ENCODE measurements at regions not wholly inside any gene's neighbourhood (a gene's known extent, or its start where the extent isn't known, plus 50 kb on each side); places are given as distances from the start of the nearest gene placed in this dataset.

DNA sequence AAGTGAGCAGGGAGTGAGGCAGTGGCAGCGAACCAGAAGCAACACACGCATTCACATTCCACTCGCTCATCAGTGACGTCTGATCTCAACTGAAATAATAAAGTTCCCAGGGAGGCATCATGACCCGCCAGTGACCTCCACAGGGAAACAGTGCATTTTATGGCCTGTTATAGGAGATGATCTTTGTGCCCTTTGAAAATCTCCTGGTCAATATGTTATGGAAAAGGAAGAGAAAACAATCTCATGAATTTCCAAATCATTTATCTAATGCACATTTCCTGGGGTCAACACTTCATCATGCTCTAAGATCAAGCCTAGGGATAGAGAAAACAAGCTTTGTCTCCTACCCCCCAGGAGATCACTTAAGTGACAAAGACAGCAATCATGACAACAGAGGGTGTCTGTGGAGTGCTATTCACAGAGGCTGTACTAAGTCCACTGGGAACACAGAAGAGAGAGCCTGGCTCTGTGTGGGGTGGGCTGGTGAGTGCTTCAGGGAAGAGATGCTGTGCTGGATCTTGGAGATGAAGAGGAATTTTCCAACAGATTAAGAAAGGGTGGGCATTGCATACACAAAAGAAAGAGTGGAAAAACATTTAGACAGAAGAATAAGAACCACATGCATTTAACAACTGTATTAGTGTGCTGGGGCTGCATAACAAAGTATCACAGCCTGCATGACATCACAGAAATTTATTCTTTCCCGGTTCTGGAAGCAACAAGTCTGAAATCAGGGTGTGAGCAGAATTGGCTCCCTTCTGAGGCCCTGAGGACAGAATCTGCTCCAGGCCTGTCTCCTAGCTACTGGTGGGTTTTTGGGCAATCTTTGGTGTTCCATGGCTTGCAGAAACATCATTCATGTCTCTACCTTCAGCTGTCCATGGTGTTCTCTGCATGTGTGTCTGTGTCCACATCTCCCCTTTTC lies 613.9 kb upstream of the IGFBP3 start:
- no peak overlapping the region for H3K4me3 ChIP-seq (ENCODE audit: low read length, poor library complexity, severe bottlenecking)
- H3F3A ChIP-seq (ENCODE audit: low read depth) = no peaks in the 10 kb centered on the region
- H3K9me3 ChIP-seq (ENCODE audit: insufficient read depth, low read depth, low read length) = no peaks in the 10 kb centered on the region; the same call in 1 of the 2 replicates
- H2AFZ ChIP-seq (ENCODE audit: low read length) = no peak overlapping the region
- no peaks in the 10 kb centered on the region for H3K9me2 ChIP-seq (replicated peaks; ENCODE audit: low read depth, low read length)
- H3K4me1 ChIP-seq (ENCODE audit: insufficient read depth, low read length, poor library complexity, severe bottlenecking) = no peaks in the 10 kb centered on the region
- TF ChIP-seq EZH2phosphoT487 (IDR thresholded peaks at IDR 0.05; ENCODE audit: borderline replicate concordance) = no peak
- TF ChIP-seq, protein P1, sequence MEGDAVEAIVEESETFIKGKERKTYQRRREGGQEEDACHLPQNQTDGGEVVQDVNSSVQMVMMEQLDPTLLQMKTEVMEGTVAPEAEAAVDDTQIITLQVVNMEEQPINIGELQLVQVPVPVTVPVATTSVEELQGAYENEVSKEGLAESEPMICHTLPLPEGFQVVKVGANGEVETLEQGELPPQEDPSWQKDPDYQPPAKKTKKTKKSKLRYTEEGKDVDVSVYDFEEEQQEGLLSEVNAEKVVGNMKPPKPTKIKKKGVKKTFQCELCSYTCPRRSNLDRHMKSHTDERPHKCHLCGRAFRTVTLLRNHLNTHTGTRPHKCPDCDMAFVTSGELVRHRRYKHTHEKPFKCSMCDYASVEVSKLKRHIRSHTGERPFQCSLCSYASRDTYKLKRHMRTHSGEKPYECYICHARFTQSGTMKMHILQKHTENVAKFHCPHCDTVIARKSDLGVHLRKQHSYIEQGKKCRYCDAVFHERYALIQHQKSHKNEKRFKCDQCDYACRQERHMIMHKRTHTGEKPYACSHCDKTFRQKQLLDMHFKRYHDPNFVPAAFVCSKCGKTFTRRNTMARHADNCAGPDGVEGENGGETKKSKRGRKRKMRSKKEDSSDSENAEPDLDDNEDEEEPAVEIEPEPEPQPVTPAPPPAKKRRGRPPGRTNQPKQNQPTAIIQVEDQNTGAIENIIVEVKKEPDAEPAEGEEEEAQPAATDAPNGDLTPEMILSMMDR (conservative IDR thresholded peaks at IDR 0.05; ENCODE audit: low read length) = no peak
- H3K4me2 ChIP-seq (ENCODE audit: low read depth, low read length, poor library complexity, severe bottlenecking) = no peak overlapping the region
- H3K79me2 ChIP-seq (ENCODE audit: insufficient read depth, low read length) = no peaks in the 10 kb centered on the region
- no peaks in the 10 kb centered on the region for H3K27me3 ChIP-seq (ENCODE audit: insufficient read depth, low read length, poor library complexity, severe bottlenecking)
- H3K9ac ChIP-seq (ENCODE audit: low read depth, low read length, poor library complexity, severe bottlenecking) = no peak overlapping the region
- no peaks in the 10 kb centered on the region for H3K36me3 ChIP-seq (ENCODE audit: insufficient read depth, low read length)
- H4K20me1 ChIP-seq (ENCODE audit: insufficient read depth, low read length, poor library complexity, severe bottlenecking) = no peaks in the 10 kb centered on the region

DNA sequence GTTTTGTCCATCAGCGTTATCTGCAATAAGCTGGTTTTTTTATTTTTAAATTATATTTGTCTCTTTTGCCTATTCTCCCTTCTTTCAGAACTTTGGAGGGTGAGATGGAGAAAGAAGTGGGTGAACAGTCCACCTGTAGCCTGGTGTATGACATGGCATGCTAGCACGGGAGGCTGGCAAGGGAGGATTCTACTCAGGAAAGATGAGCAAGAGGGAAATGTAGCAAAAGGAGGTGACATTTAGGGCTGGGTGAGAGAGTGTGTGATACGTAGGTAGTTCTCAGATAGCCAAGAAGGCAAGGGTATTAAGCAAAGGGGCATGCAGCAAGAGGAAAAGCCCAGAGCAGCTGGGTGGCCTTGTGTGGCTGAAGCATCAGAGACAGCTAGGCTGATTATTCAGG lies 612.9 kb upstream of the IGFBP3 start:
- H3K4me1 ChIP-seq (ENCODE audit: insufficient read depth, low read length, poor library complexity, severe bottlenecking) = no peaks in the 10 kb centered on the region
- H3K36me3 ChIP-seq (ENCODE audit: insufficient read depth, low read length) = no peaks in the 10 kb centered on the region
- no peaks in the 10 kb centered on the region for H3K9me2 ChIP-seq (replicated peaks; ENCODE audit: low read depth, low read length)
- no peaks in the 10 kb centered on the region for H4K20me1 ChIP-seq (ENCODE audit: insufficient read depth, low read length, poor library complexity, severe bottlenecking)
- no peaks in the 10 kb centered on the region; the same call in 1 of the 2 replicates for H3K9me3 ChIP-seq (ENCODE audit: insufficient read depth, low read depth, low read length)
- no peak for TF ChIP-seq EZH2phosphoT487 (IDR thresholded peaks at IDR 0.05; ENCODE audit: borderline replicate concordance)
- no peak overlapping the region for H2AFZ ChIP-seq (ENCODE audit: low read length)
- H3K79me2 ChIP-seq (ENCODE audit: insufficient read depth, low read length) = no peaks in the 10 kb centered on the region
- no peak overlapping the region for H3K4me2 ChIP-seq (ENCODE audit: low read depth, low read length, poor library complexity, severe bottlenecking)
- no peak overlapping the region for H3K4me3 ChIP-seq (ENCODE audit: low read length, poor library complexity, severe bottlenecking)
- H3K27me3 ChIP-seq (ENCODE audit: insufficient read depth, low read length, poor library complexity, severe bottlenecking) = no peaks in the 10 kb centered on the region
- H3K9ac ChIP-seq (ENCODE audit: low read depth, low read length, poor library complexity, severe bottlenecking) = no peak overlapping the region
- no peaks in the 10 kb centered on the region for H3F3A ChIP-seq (ENCODE audit: low read depth)

DNA sequence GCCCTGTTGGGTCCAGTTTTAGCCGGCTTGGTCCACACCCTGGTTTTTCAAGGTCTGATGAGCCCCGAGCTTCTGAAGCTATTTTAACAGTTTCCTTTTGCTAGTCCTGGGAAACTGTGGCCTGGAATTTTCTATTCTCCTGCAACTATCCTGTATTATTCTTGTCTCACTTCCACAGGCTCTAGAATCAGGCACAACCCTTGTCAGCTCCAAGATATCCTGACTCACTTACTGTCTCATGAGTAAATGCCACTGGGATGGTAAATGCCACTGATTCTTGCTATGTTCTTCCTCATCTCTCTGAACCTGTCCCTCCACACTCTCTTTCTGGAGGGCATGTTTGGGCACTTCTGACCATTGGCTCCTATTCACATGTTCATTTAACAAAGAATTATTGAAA lies 611.5 kb upstream of the IGFBP3 start:
- Histone ChIP-seq H3K36me3 (ENCODE audit: insufficient read depth, low read length) (no peaks in the 10 kb centered on the region), H3K79me2 (ENCODE audit: insufficient read depth, low read length) (no peaks in the 10 kb centered on the region), H3K4me1 (ENCODE audit: insufficient read depth, low read length, poor library complexity, severe bottlenecking) (no peaks in the 10 kb centered on the region), H2AFZ (ENCODE audit: low read length) (no peak overlapping the region), H4K20me1 (ENCODE audit: insufficient read depth, low read length, poor library complexity, severe bottlenecking) (no peaks in the 10 kb centered on the region), H3K9me3 (ENCODE audit: insufficient read depth, low read depth, low read length) (no peaks in the 10 kb centered on the region; the same call in 1 of the 2 replicates), H3K9ac (ENCODE audit: low read depth, low read length, poor library complexity, severe bottlenecking) (no peak overlapping the region), H3F3A (ENCODE audit: low read depth) (no peaks in the 10 kb centered on the region), H3K27me3 (ENCODE audit: insufficient read depth, low read length, poor library complexity, severe bottlenecking) (no peaks in the 10 kb centered on the region), H3K9me2 (replicated peaks; ENCODE audit: low read depth, low read length) (no peaks in the 10 kb centered on the region), H3K4me3 (ENCODE audit: low read length, poor library complexity, severe bottlenecking) (no peak overlapping the region), H3K4me2 (ENCODE audit: low read depth, low read length, poor library complexity, severe bottlenecking) (no peak overlapping the region)
- TF ChIP-seq EZH2phosphoT487 (IDR thresholded peaks at IDR 0.05; ENCODE audit: borderline replicate concordance) = no peak
- TF ChIP-seq, protein P1 (conservative IDR thresholded peaks at IDR 0.05; ENCODE audit: low read length) = no peak
